Spleen (tissue), 11 donors: ENCODE measurements at regions not wholly inside any gene's neighbourhood (a gene's known extent, or its start where the extent isn't known, plus 50 kb on each side); places are given as distances from the start of the nearest gene placed in this dataset.

ENCODE experiments used
- DNase-seq: peaks from one replicate; pipeline ENCODE4 v3.0.0-alpha.2; 2020
- H3K27ac ChIP-seq, 8 donors: fragments of 200-600 bp; sonication (generic) in 7 of 8; 1 replicate in 4 of 8; 2 replicates in 4 of 8; pipeline versions ENCODE4 v1.5.0 to v1.8.0; 2016 to 2021; ENCODE audit warnings: inconsistent platforms in 4 of 8, mild to moderate bottlenecking in 4 of 8, moderate library complexity in 1 of 8
- H3K27me3 ChIP-seq, 7 donors: fragments of 200-600 bp; sonication (generic) in 6 of 7; replicated peaks in 1 of 7; 1 replicate in 4 of 7; 2 replicates in 3 of 7; pipeline versions ENCODE4 v1.5.0 to v1.8.0; 2016 to 2021; ENCODE audit warnings: inconsistent platforms in 3 of 7, mild to moderate bottlenecking in 1 of 7
- H3K36me3 ChIP-seq, 6 donors: fragments of 200-600 bp; sonication (generic) in 5 of 6; 1 replicate in 4 of 6; 2 replicates in 2 of 6; pipeline versions ENCODE4 v1.5.0 to v1.8.0; 2016 to 2021; ENCODE audit warnings: inconsistent platforms in 2 of 6
- H3K4me1 ChIP-seq, 6 donors: fragments of 200-600 bp; sonication (generic) in 5 of 6; 1 replicate in 3 of 6; 2 replicates in 3 of 6; pipeline versions ENCODE4 v1.5.0 to v1.8.0; 2016 to 2021; ENCODE audit warnings: inconsistent platforms in 3 of 6
- H3K4me3 ChIP-seq, 8 donors: fragments of 200-600 bp; sonication (generic) in 7 of 8; 1 replicate in 4 of 8; 2 replicates in 4 of 8; pipeline versions ENCODE4 v1.5.0 to v1.8.0; 2016 to 2021; ENCODE audit warnings: inconsistent platforms in 4 of 8, mild to moderate bottlenecking in 4 of 8, moderate library complexity in 2 of 8
- H3K9me3 ChIP-seq, 8 donors: fragments of 200-600 bp; sonication (generic) in 7 of 8; 1 replicate in 4 of 8; 2 replicates in 4 of 8; pipeline versions ENCODE4 v1.5.0 to v1.8.0; 2016 to 2021; ENCODE audit warnings: inconsistent platforms in 4 of 8
- POLR2A ChIP-seq, 3 donors: fragments of 450-650 bp; IDR thresholded peaks; one replicate each; pipeline ENCODE4 v1.5.1; 2017; ENCODE audit warnings: antibody characterized with exemption in 3 of 3, mild to moderate bottlenecking in 1 of 3
- POLR2AphosphoS5 ChIP-seq, 3 donors: sonication (generic); formaldehyde crosslinking; IDR thresholded peaks; one replicate each; pipeline ENCODE4 v1.5.1; 2017; ENCODE audit warnings: antibody characterized with exemption in 3 of 3
- WGBS, 5 donors: extraction: QIAGEN DNeasy Blood & Tissue Kit in 3 of 5; methylation state at CpG; one replicate each; pipeline versions ENCODE4 v1.1.5 to v1.1.7; 2013 to 2018; 5-methylcytosine and 5-hydroxymethylcytosine counted together
- intact Hi-C: fragments of 100-400 bp; cut with DNase I; formaldehyde crosslinking; loops from one replicate; pipeline ENCODE4 v1.15.0; 2023; ENCODE audit warnings: low total_unique reads
- TF ChIP-seq, protein P1 (sequence below), 11 experiments: fragments of 200-600 bp in 7 of 11; fragments of 450-650 bp in 4 of 11; sonication (generic) in 4 of 11; IDR thresholded peaks in 8 of 11; conservative IDR thresholded peaks in 3 of 11; 1 replicate in 7 of 11; 2 replicates in 4 of 11; pipeline versions ENCODE4 v1.4.0 to v1.8.0; 2016 to 2021; ENCODE audit warnings: antibody characterized with exemption in 11 of 11, inconsistent platforms in 4 of 11, mild to moderate bottlenecking in 1 of 11
- donor health status: healthy with polysubstance abuse.
- donor health status: DM: no; HTN: no; CAD: no; lungs with moderate emphysema.
- donor health status: DM: no; HTN: no; CAD: no.
- donor health status: Bipolar disorder and iron deficiency.
- donor health status: healthy.
- donor health status: DM: no; HTN: no; CAD: no.
- donor health status: DM: yes; HTN: yes; CAD: no.

GRCh38 chr20:24337069-24337468 lies 132.4 kb upstream of the SYNDIG1 start:
- 14 to 18% (median 16%) methylated on average over 4 of the region's 4 CpGs for WGBS, 5 donors
- no peaks in the 10 kb centered on the region for H3K27me3 ChIP-seq
- H3K27ac ChIP-seq = no peak overlapping the region
- TF ChIP-seq, protein P1, sequence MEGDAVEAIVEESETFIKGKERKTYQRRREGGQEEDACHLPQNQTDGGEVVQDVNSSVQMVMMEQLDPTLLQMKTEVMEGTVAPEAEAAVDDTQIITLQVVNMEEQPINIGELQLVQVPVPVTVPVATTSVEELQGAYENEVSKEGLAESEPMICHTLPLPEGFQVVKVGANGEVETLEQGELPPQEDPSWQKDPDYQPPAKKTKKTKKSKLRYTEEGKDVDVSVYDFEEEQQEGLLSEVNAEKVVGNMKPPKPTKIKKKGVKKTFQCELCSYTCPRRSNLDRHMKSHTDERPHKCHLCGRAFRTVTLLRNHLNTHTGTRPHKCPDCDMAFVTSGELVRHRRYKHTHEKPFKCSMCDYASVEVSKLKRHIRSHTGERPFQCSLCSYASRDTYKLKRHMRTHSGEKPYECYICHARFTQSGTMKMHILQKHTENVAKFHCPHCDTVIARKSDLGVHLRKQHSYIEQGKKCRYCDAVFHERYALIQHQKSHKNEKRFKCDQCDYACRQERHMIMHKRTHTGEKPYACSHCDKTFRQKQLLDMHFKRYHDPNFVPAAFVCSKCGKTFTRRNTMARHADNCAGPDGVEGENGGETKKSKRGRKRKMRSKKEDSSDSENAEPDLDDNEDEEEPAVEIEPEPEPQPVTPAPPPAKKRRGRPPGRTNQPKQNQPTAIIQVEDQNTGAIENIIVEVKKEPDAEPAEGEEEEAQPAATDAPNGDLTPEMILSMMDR (IDR thresholded peaks at IDR 0.05 in 8 of 11, conservative IDR thresholded peaks at IDR 0.05 in 3 of 11) = no peak
- no peak for TF ChIP-seq POLR2AphosphoS5 (IDR thresholded peaks at IDR 0.05)
- TF ChIP-seq POLR2A (IDR thresholded peaks at IDR 0.05) = no peak
- DNase-seq = no peak
- intact Hi-C loops = no loop called here
- no peaks in the 10 kb centered on the region for H3K4me1 ChIP-seq
- no peaks in the 10 kb centered on the region for H3K9me3 ChIP-seq
- H3K4me3 ChIP-seq = no peak overlapping the region
- no peaks in the 10 kb centered on the region for H3K36me3 ChIP-seq

DNA sequence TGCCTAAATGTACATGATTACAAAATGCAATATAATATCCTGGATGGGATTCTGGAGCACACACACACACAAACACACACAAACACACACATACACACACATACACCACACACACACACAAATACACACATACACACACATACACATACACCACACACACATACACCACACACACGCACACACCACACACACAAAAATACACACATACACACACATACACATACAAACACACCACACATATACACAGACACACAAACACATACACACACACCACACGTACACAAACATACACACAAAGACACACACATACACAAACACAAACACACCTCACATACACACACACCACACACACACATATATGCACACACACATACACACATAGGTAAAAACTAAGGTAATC lies 134.6 kb upstream of the SYNDIG1 start:
- no peaks in the 10 kb centered on the region for H3K9me3 ChIP-seq
- TF ChIP-seq, protein P1 (IDR thresholded peaks at IDR 0.05 in 8 of 11, conservative IDR thresholded peaks at IDR 0.05 in 3 of 11) = no peak
- TF ChIP-seq POLR2AphosphoS5 (IDR thresholded peaks at IDR 0.05) = no peak
- no peak for TF ChIP-seq POLR2A (IDR thresholded peaks at IDR 0.05)
- 77 to 93% (median 92%) methylated on average over 2 of the region's 2 CpGs for WGBS, 5 donors
- H3K4me1 ChIP-seq = no peaks in the 10 kb centered on the region
- no peak overlapping the region for H3K27ac ChIP-seq
- intact Hi-C loops = no loop called here
- no peaks in the 10 kb centered on the region for H3K27me3 ChIP-seq
- no peak for DNase-seq
- H3K4me3 ChIP-seq = no peak overlapping the region
- H3K36me3 ChIP-seq = no peaks in the 10 kb centered on the region

- no peak for TF ChIP-seq POLR2A (IDR thresholded peaks at IDR 0.05)
- TF ChIP-seq POLR2AphosphoS5 (IDR thresholded peaks at IDR 0.05) = no peak
- TF ChIP-seq, protein P1 (IDR thresholded peaks at IDR 0.05 in 8 of 11, conservative IDR thresholded peaks at IDR 0.05 in 3 of 11) = no peak
- H3K27ac ChIP-seq = no peak overlapping the region
- no peaks in the 10 kb centered on the region for H3K36me3 ChIP-seq
- H3K4me1 ChIP-seq = no peaks in the 10 kb centered on the region
- intact Hi-C loops = no loop called here
- no peak overlapping the region for H3K4me3 ChIP-seq
- DNase-seq = no peak
- no peaks in the 10 kb centered on the region for H3K9me3 ChIP-seq
- H3K27me3 ChIP-seq = no peaks in the 10 kb centered on the region
Measured at GRCh38 chr20:24332956-24333355, 136.5 kb upstream of the SYNDIG1 start.

- H3K4me3 ChIP-seq = no peak overlapping the region
- 90 to 97% (median 93%) methylated on average over 4 of the region's 4 CpGs for WGBS, 5 donors
- TF ChIP-seq POLR2A (IDR thresholded peaks at IDR 0.05) (no peak), POLR2AphosphoS5 (IDR thresholded peaks at IDR 0.05) (no peak)
- TF ChIP-seq, protein P1 (IDR thresholded peaks at IDR 0.05 in 8 of 11, conservative IDR thresholded peaks at IDR 0.05 in 3 of 11) = no peak
- no peak for DNase-seq
- no peak overlapping the region for H3K27ac ChIP-seq
- H3K9me3 ChIP-seq = no peaks in the 10 kb centered on the region
- H3K4me1 ChIP-seq = no peaks in the 10 kb centered on the region
- no peaks in the 10 kb centered on the region for H3K27me3 ChIP-seq
- intact Hi-C loops = no loop called here
- H3K36me3 ChIP-seq = no peaks in the 10 kb centered on the region
Measured at GRCh38 chr20:24331939-24332338, 137.5 kb upstream of the SYNDIG1 start.
